Endodermal cell (in vitro differentiated cells): ENCODE measurements at regions not wholly inside any gene's neighbourhood (a gene's known extent, or its start where the extent isn't known, plus 50 kb on each side); places are given as distances from the start of the nearest gene placed in this dataset.

ENCODE experiments used
- DNase-seq: peaks from one replicate; pipeline ENCODE4 v3.0.0-alpha.2; 2017
- H3K27ac ChIP-seq: 2 replicates; pipeline ENCODE4 v1.5.1; 2013; ENCODE audit warnings: mild to moderate bottlenecking, low read depth, low read length, moderate library complexity
- H3K27me3 ChIP-seq: 2 replicates; pipeline ENCODE4 v1.6.1; 2013; ENCODE audit warnings: mild to moderate bottlenecking, low read length, moderate library complexity; ENCODE audit not compliant: insufficient read depth, control insufficient read depth, poor library complexity, severe bottlenecking
- H3K36me3 ChIP-seq: 2 replicates; pipeline ENCODE4 v1.7.0; 2013; ENCODE audit warnings: mild to moderate bottlenecking, low read length, moderate library complexity; ENCODE audit not compliant: control insufficient read depth, insufficient read depth
- H3K4me1 ChIP-seq: one replicate; pipeline ENCODE4 v1.7.0; 2013; ENCODE audit warnings: low read length; ENCODE audit not compliant: control insufficient read depth, insufficient read depth
- H3K4me3 ChIP-seq: 2 replicates; pipeline ENCODE4 v1.5.1; 2013; ENCODE audit warnings: mild to moderate bottlenecking, low read length, moderate library complexity
- H3K9ac ChIP-seq: 2 replicates; pipeline ENCODE4 v1.6.1; 2013; ENCODE audit warnings: mild to moderate bottlenecking, low read length, moderate library complexity; ENCODE audit not compliant: poor library complexity, severe bottlenecking; ENCODE audit errors: extremely low read depth
- H3K9me3 ChIP-seq: 2 replicates; pipeline ENCODE4 v1.6.1; 2013; ENCODE audit warnings: mild to moderate bottlenecking, low read length, moderate library complexity; ENCODE audit not compliant: control insufficient read depth
- H3K27ac Mint-ChIP-seq: 2 replicates; pipeline ENCODE4 v1.8.0; 2020; ENCODE audit warnings: mixed read lengths
- H3K27me3 Mint-ChIP-seq: 2 replicates; pipeline ENCODE4 v1.8.0; 2021; ENCODE audit warnings: mild to moderate bottlenecking, mixed read lengths; ENCODE audit not compliant: insufficient read depth
- H3K36me3 Mint-ChIP-seq: 2 replicates; pipeline ENCODE4 v1.8.0; 2020; ENCODE audit warnings: low read depth, mixed read lengths
- H3K4me1 Mint-ChIP-seq: 2 replicates; pipeline ENCODE4 v1.8.0; 2020; ENCODE audit warnings: mixed read lengths
- H3K4me3 Mint-ChIP-seq: 2 replicates; pipeline ENCODE4 v1.8.0; 2020; ENCODE audit warnings: mild to moderate bottlenecking, moderate library complexity, mixed read lengths
- H3K9me3 Mint-ChIP-seq: 2 replicates; pipeline ENCODE4 v1.8.0; 2020; ENCODE audit warnings: mild to moderate bottlenecking, mixed read lengths
- WGBS, 2 experiments: methylation state at CpG; one replicate each; pipeline versions ENCODE4 v1.1.5 to v1.1.7; 2013; ENCODE audit warnings: missing lambda C conversion rate in 2 of 2, mixed read lengths in 1 of 2; ENCODE audit not compliant: insufficient coverage in 1 of 2, insufficient read length in 1 of 2; 5-methylcytosine and 5-hydroxymethylcytosine counted together
- TF ChIP-seq, protein P1 (sequence below): fragments of 200-600 bp; sonication (generic); conservative IDR thresholded peaks from 2 replicates; pipeline ENCODE4 v1.5.0; 2021; ENCODE audit warnings: antibody characterized with exemption, mild to moderate bottlenecking

- peaks cover 6% of the 10 kb centered on the region for H3K9me3 ChIP-seq
- no peaks in the 10 kb centered on the region for H3K36me3 ChIP-seq
- 82% methylated on average over 2 of the region's 3 CpGs; no CpG with 5 or more reads in 1 of the 2 experiments for WGBS, 2 experiments
- no peak overlapping the region for H3K4me3 Mint-ChIP-seq
- DNase-seq, result peak; percentile 74
- TF ChIP-seq, protein P1, sequence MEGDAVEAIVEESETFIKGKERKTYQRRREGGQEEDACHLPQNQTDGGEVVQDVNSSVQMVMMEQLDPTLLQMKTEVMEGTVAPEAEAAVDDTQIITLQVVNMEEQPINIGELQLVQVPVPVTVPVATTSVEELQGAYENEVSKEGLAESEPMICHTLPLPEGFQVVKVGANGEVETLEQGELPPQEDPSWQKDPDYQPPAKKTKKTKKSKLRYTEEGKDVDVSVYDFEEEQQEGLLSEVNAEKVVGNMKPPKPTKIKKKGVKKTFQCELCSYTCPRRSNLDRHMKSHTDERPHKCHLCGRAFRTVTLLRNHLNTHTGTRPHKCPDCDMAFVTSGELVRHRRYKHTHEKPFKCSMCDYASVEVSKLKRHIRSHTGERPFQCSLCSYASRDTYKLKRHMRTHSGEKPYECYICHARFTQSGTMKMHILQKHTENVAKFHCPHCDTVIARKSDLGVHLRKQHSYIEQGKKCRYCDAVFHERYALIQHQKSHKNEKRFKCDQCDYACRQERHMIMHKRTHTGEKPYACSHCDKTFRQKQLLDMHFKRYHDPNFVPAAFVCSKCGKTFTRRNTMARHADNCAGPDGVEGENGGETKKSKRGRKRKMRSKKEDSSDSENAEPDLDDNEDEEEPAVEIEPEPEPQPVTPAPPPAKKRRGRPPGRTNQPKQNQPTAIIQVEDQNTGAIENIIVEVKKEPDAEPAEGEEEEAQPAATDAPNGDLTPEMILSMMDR, result no peak
- H3K4me3 ChIP-seq, result no peak overlapping the region
- H3K9me3 Mint-ChIP-seq, result peaks cover 5% of the 10 kb centered on the region
- peaks cover 2% of the 10 kb centered on the region for H3K4me1 Mint-ChIP-seq
- H3K27ac Mint-ChIP-seq, result no peak overlapping the region
- peaks cover 28% of the 10 kb centered on the region for H3K27me3 Mint-ChIP-seq
- H3K9ac ChIP-seq, result no peak overlapping the region
- H3K4me1 ChIP-seq, result no peaks in the 10 kb centered on the region
- no peaks in the 10 kb centered on the region for H3K36me3 Mint-ChIP-seq
- peaks cover 11% of the 10 kb centered on the region for H3K27me3 ChIP-seq
- no peak overlapping the region for H3K27ac ChIP-seq
These were observed 657.6 kb downstream of the MED13L start for GRCh38 chr12:115619889-115620288.

- no peak overlapping the region for H3K4me3 ChIP-seq
- WGBS, 2 experiments, result 91% methylated on average over 6 of the region's 6 CpGs; no CpG with 5 or more reads in 1 of the 2 experiments
- no peak overlapping the region for H3K27ac ChIP-seq
- H3K4me1 ChIP-seq, result no peaks in the 10 kb centered on the region
- no peak overlapping the region for H3K9ac ChIP-seq
- H3K27me3 ChIP-seq, result peaks cover 11% of the 10 kb centered on the region
- DNase-seq, result no peak
- H3K27ac Mint-ChIP-seq, result no peak overlapping the region
- H3K36me3 Mint-ChIP-seq, result no peaks in the 10 kb centered on the region
- peaks cover 2% of the 10 kb centered on the region for H3K4me1 Mint-ChIP-seq
- peaks cover 3% of the 10 kb centered on the region for H3K9me3 ChIP-seq
- H3K4me3 Mint-ChIP-seq, result no peak overlapping the region
- H3K9me3 Mint-ChIP-seq, result no peaks in the 10 kb centered on the region
- TF ChIP-seq, protein P1, result no peak
- H3K36me3 ChIP-seq, result no peaks in the 10 kb centered on the region
- H3K27me3 Mint-ChIP-seq, result peaks cover 29% of the 10 kb centered on the region
These were observed 658.4 kb downstream of the MED13L start for GRCh38 chr12:115619061-115619460.

DNA sequence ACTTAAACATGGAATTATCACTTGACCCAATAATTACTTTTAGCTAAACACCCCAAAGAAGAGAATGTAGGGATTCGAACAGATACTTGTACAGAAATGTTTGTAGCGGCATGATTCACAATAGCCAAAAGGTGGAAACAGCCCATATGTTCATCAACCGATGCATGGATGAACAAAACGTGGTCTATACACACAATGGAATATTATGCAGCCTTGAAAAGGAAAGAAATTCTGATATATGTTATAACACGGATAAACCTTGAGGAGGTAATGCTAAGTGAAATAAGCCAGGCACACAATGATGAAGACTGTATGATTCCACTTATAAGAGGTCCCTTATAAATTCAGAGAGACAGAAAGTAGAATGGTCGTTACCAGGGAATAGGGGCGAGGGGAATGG is 659.4 kb downstream of the MED13L start:
- Histone ChIP-seq H3K27ac (no peak overlapping the region), H3K9me3 (peaks cover 6% of the 10 kb centered on the region), H3K36me3 (no peaks in the 10 kb centered on the region), H3K4me3 (no peak overlapping the region), H3K4me1 (no peaks in the 10 kb centered on the region), H3K27me3 (peaks cover 11% of the 10 kb centered on the region), H3K9ac (no peak overlapping the region)
- no peak for DNase-seq
- Mint-ChIP-seq H3K36me3 (no peaks in the 10 kb centered on the region), H3K4me3 (no peak overlapping the region), H3K27me3 (peaks cover 29% of the 10 kb centered on the region), H3K4me1 (peaks cover 2% of the 10 kb centered on the region), H3K27ac (no peak overlapping the region), H3K9me3 (no peaks in the 10 kb centered on the region)
- WGBS, 2 experiments, result 94 to 96% methylated on average over 6 to 7 of the region's 7 CpGs
- TF ChIP-seq, protein P1, result no peak
